ENCODE measurements at regions not wholly inside any gene's neighbourhood (a gene's known extent, or its start where the extent isn't known, plus 50 kb on each side); places are given as distances from the start of the nearest gene placed in this dataset.

DNA sequence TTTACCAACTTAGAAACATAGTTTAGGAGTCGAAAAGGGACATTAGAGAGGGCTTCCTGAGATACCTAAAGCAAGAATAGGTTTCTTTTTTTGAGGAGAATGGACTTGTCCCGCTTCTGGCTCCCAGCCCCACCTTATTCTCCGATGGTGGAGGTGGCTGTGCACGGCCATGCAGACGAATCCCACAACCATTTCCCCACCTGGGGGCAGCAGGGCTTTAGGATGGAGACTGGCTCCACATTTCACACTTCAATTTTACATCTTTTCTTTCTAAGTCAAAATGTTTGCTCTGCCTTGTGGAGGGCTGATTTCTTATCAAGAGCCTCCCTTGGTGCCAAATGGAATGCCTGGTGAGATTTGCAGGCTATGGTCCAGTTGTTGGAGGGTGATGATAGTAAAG is 118.5 kb downstream of the GLRX3 start:
- no peaks in the 10 kb centered on the region for H3K9me2 ChIP-seq (ENCODE audit: insufficient read depth)
- H3K4me2 ChIP-seq (ENCODE audit: unreplicated experiment), result no peak overlapping the region
- no peak overlapping the region for H2AFZ ChIP-seq
- no peaks in the 10 kb centered on the region for H3K4me1 ChIP-seq (ENCODE audit: insufficient read depth)
- H3K36me3 ChIP-seq (ENCODE audit: low read depth), result no peaks in the 10 kb centered on the region
- 6 to 7% methylated on average over 5 of the region's 5 CpGs for WGBS, 2 experiments (ENCODE audit: low coverage in 1 of 2, low lambda C conversion rate in 2 of 2, missing lambda C conversion rate in 2 of 2)
- no peak overlapping the region for H3K4me3 ChIP-seq
- H3K9ac ChIP-seq, result no peak overlapping the region
- in situ Hi-C loops (cut with MboI), result no loop called here
- DNase-seq, result no peak
- H4K20me1 ChIP-seq (ENCODE audit: insufficient read depth), result no peaks in the 10 kb centered on the region
- H3K27me3 ChIP-seq (replicated peaks; ENCODE audit: insufficient read depth), result no peaks in the 10 kb centered on the region
- no peaks in the 10 kb centered on the region for H3F3A ChIP-seq (ENCODE audit: insufficient read depth)
- H3K9me3 ChIP-seq (ENCODE audit: low read depth), result no peaks in the 10 kb centered on the region
- H3K79me2 ChIP-seq (ENCODE audit: insufficient read depth), result no peaks in the 10 kb centered on the region
- no peak overlapping the region for H3K27ac ChIP-seq
- TF ChIP-seq EZH2 (IDR thresholded peaks at IDR 0.05; ENCODE audit: insufficient read depth, poor library complexity, severe bottlenecking), result no peak

DNA sequence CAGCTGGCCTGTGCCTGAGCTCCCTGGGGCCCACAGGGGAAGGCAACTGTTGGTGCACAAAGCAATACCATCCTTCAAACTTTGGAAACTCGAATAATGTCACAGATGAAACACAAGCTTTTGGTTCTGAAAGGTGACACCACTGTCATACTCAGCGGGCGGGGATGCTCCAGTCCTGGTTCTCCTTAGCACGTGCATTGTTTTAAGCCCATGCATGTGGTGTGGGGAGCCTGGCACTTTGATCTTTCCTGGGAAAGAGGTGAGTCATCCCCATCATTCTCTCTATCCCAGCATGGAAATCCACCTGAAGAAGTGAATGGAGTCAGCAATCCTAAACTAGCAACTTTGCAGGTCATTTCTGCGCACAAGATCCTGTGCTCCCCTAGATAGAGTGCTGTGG is 119.6 kb downstream of the GLRX3 start:
- H3K4me3 ChIP-seq, result no peak overlapping the region
- DNase-seq, result no peak
- no peaks in the 10 kb centered on the region for H4K20me1 ChIP-seq (ENCODE audit: insufficient read depth)
- no peaks in the 10 kb centered on the region for H3K4me1 ChIP-seq (ENCODE audit: insufficient read depth)
- TF ChIP-seq EZH2phosphoT487 (IDR thresholded peaks at IDR 0.05; ENCODE audit: insufficient read depth, low read depth) (no peak), EZH2 (IDR thresholded peaks at IDR 0.05; ENCODE audit: insufficient read depth, poor library complexity, severe bottlenecking) (no peak)
- H3K9me3 ChIP-seq (ENCODE audit: low read depth), result no peaks in the 10 kb centered on the region
- H3K79me2 ChIP-seq (ENCODE audit: insufficient read depth), result no peaks in the 10 kb centered on the region
- no peaks in the 10 kb centered on the region for H3K9me2 ChIP-seq (ENCODE audit: insufficient read depth)
- H3K27me3 ChIP-seq (replicated peaks; ENCODE audit: insufficient read depth), result no peaks in the 10 kb centered on the region
- H3F3A ChIP-seq (ENCODE audit: insufficient read depth), result no peaks in the 10 kb centered on the region
- H3K27ac ChIP-seq, result no peak overlapping the region
- no peak overlapping the region for H2AFZ ChIP-seq
- H3K9ac ChIP-seq, result no peak overlapping the region
- no peak overlapping the region for H3K4me2 ChIP-seq (ENCODE audit: unreplicated experiment)
- in situ Hi-C loops (cut with MboI), result no loop called here
- 15 to 18% methylated on average over 5 of the region's 5 CpGs for WGBS, 2 experiments (ENCODE audit: low coverage in 1 of 2, low lambda C conversion rate in 2 of 2, missing lambda C conversion rate in 2 of 2)
- no peaks in the 10 kb centered on the region for H3K36me3 ChIP-seq (ENCODE audit: low read depth)

DNA sequence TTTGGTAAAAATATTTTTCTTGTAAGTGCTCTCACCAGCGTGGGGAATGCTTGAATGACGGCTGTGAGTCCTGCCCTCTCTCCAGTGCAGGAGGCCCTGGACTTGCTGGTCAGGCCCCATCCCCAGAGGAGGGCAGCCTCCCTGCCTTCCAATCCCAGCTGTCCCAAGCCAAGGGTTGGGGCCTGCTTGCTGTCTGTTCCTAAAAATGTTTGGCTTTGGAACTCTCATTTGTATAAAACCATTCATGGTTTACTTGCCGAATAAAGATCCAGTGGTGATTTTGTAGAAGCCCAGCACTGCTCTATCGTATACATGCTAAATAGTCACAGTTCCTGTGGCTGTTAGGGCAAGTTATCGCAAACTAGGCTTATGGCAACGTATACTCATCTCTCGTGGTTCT is 121.7 kb downstream of the GLRX3 start:
- Histone ChIP-seq H3K79me2 (ENCODE audit: insufficient read depth) (no peaks in the 10 kb centered on the region), H3K36me3 (ENCODE audit: low read depth) (no peaks in the 10 kb centered on the region), H3K4me3 (no peak overlapping the region), H2AFZ (no peak overlapping the region), H3K4me2 (ENCODE audit: unreplicated experiment) (no peak overlapping the region), H3K9me3 (ENCODE audit: low read depth) (no peaks in the 10 kb centered on the region), H3K4me1 (ENCODE audit: insufficient read depth) (no peaks in the 10 kb centered on the region), H3K9me2 (ENCODE audit: insufficient read depth) (no peaks in the 10 kb centered on the region), H3K27ac (no peak overlapping the region), H3K9ac (no peak overlapping the region), H3K27me3 (replicated peaks; ENCODE audit: insufficient read depth) (no peaks in the 10 kb centered on the region), H4K20me1 (ENCODE audit: insufficient read depth) (no peaks in the 10 kb centered on the region), H3F3A (ENCODE audit: insufficient read depth) (no peaks in the 10 kb centered on the region)
- in situ Hi-C loops (cut with MboI), result no loop called here
- no peak for DNase-seq
- no peak for TF ChIP-seq EZH2phosphoT487 (IDR thresholded peaks at IDR 0.05; ENCODE audit: insufficient read depth, low read depth)
- no peak for TF ChIP-seq EZH2 (IDR thresholded peaks at IDR 0.05; ENCODE audit: insufficient read depth, poor library complexity, severe bottlenecking)
- 32% methylated on average over 7 of the region's 7 CpGs for WGBS, 2 experiments (ENCODE audit: low coverage in 1 of 2, low lambda C conversion rate in 2 of 2, missing lambda C conversion rate in 2 of 2)

DNA sequence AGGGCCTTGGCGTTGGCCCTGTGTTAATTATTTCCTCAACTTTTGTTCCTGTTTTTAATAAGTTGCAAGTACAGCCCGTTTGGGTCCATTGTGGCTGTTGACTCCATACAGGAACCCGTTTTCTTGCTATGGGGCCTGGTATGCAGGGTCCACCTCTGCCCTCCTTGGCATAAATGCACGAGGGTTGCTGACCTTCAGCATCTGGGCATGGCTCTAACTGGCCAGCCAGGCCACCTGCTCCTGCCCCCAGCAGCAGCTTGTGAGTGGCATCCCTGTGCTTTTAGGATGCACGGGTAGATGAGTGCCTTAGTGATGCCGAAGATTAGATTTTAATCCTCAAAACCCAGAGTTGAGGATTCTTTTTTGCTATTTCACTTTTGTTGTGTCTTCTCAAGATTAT is 123.2 kb downstream of the GLRX3 start:
- 8 to 12% methylated on average over 6 of the region's 6 CpGs for WGBS, 2 experiments (ENCODE audit: low coverage in 1 of 2, low lambda C conversion rate in 2 of 2, missing lambda C conversion rate in 2 of 2)
- TF ChIP-seq EZH2phosphoT487 (IDR thresholded peaks at IDR 0.05; ENCODE audit: insufficient read depth, low read depth) (no peak), EZH2 (IDR thresholded peaks at IDR 0.05; ENCODE audit: insufficient read depth, poor library complexity, severe bottlenecking) (no peak)
- H3K9me2 ChIP-seq (ENCODE audit: insufficient read depth), result no peaks in the 10 kb centered on the region

DNA sequence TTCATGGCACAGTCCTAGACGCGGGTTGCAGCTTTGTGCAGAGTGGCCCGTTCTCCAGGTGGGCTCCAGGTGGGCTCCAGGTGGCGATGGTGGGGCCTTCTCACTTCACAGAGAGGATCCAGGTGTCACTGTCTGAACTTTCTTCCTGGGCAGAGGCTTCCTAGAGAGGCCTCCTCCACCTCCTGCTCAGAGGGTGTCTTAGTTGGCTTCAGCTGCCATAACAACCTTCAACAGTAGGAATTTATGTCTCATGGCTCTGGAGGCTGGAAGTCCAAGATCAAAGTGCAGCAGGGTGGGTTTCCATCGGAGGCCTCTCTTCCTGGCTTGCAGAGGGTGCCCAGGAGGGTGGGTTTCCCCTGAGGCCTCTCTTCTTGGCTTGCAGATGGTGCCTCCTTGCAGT is 125.1 kb downstream of the GLRX3 start:
- Histone ChIP-seq H4K20me1 (ENCODE audit: insufficient read depth) (no peaks in the 10 kb centered on the region), H3K9me3 (ENCODE audit: low read depth) (no peaks in the 10 kb centered on the region), H3F3A (ENCODE audit: insufficient read depth) (no peaks in the 10 kb centered on the region), H3K9ac (no peak overlapping the region), H3K4me1 (ENCODE audit: insufficient read depth) (no peaks in the 10 kb centered on the region), H3K27ac (no peak overlapping the region), H2AFZ (no peak overlapping the region), H3K27me3 (replicated peaks; ENCODE audit: insufficient read depth) (no peaks in the 10 kb centered on the region), H3K36me3 (ENCODE audit: low read depth) (no peaks in the 10 kb centered on the region), H3K9me2 (ENCODE audit: insufficient read depth) (no peaks in the 10 kb centered on the region), H3K4me3 (no peak overlapping the region), H3K4me2 (ENCODE audit: unreplicated experiment) (no peak overlapping the region), H3K79me2 (ENCODE audit: insufficient read depth) (no peaks in the 10 kb centered on the region)
- WGBS, 2 experiments (ENCODE audit: low coverage in 1 of 2, low lambda C conversion rate in 2 of 2, missing lambda C conversion rate in 2 of 2), result 1 to 4% methylated on average over 5 of the region's 5 CpGs
- DNase-seq, result no peak
- TF ChIP-seq EZH2 (IDR thresholded peaks at IDR 0.05; ENCODE audit: insufficient read depth, poor library complexity, severe bottlenecking) (no peak), EZH2phosphoT487 (IDR thresholded peaks at IDR 0.05; ENCODE audit: insufficient read depth, low read depth) (no peak)
- in situ Hi-C loops (cut with MboI), result no loop called here

More for the DNA sequence above, 123.2 kb downstream of the GLRX3 start:
- Histone ChIP-seq H3F3A (ENCODE audit: insufficient read depth) (no peaks in the 10 kb centered on the region), H3K4me3 (no peak overlapping the region), H4K20me1 (ENCODE audit: insufficient read depth) (no peaks in the 10 kb centered on the region), H2AFZ (no peak overlapping the region), H3K27ac (no peak overlapping the region), H3K4me2 (ENCODE audit: unreplicated experiment) (no peak overlapping the region), H3K27me3 (replicated peaks; ENCODE audit: insufficient read depth) (no peaks in the 10 kb centered on the region), H3K9me3 (ENCODE audit: low read depth) (no peaks in the 10 kb centered on the region), H3K36me3 (ENCODE audit: low read depth) (no peaks in the 10 kb centered on the region), H3K9ac (no peak overlapping the region), H3K79me2 (ENCODE audit: insufficient read depth) (no peaks in the 10 kb centered on the region), H3K4me1 (ENCODE audit: insufficient read depth) (no peaks in the 10 kb centered on the region)
- in situ Hi-C loops (cut with MboI), result no loop called here
- no peak for DNase-seq

All from GM23248 (cell line).